K562 (cell line): ENCODE measurements at regions not wholly inside any gene's neighbourhood (a gene's known extent, or its start where the extent isn't known, plus 50 kb on each side); places are given as distances from the start of the nearest gene placed in this dataset.
A peak's percentile ranks its signal among the peaks of the same experiment; 100 is the strongest.

ENCODE experiments used
- ATAC-seq: fragments of 200-7000 bp; cut with Tn5 transposase; 3 replicates; pipeline ENCODE4 v1.9.1; 2020; ENCODE audit warnings: moderate library complexity
- BruUV-seq: library from RNA; stranded (reverse); fragments of 400-500 nt; replicated peaks from 2 replicates; lab custom pipeline; 2021; lab: Mats Ljungman, UMichigan
- CTCF ChIA-PET: fragments of 300-600 bp; formaldehyde crosslinking; extraction: SDS; loops from one replicate; lab custom pipeline; 2021; ENCODE audit warnings: low intra/inter-chr PET ratio; lab: Yijun Ruan, JAX
- POLR2A ChIA-PET: fragments of 300-600, 350-650 bp; sonication (Branson Sonifier 250); formaldehyde crosslinking; extraction: SDS; loops from one replicate; lab custom pipeline; 2021; ENCODE audit warnings: antibody characterized with exemption, inconsistent platforms; lab: Yijun Ruan, JAX
- DNase-seq, 4 experiments: peaks; one replicate each; pipeline versions ENCODE4 v3.0.0 to v3.0.0-alpha.2; 2011 to 2018; ENCODE audit warnings: low spot score in 3 of 4, mixed read lengths in 3 of 4; ENCODE audit errors: extremely low read depth in 1 of 4
- FAIRE-seq: peaks from 2 replicates; lab custom pipeline; 2011; peaks lifted over from hg19 to GRCh38; lab: Jason Lieb, UNC
- H2AFZ ChIP-seq: 2 replicates; pipeline ENCODE4 v1.6.0; 2011; ENCODE audit warnings: low read depth, low read length, control low read depth, inconsistent platforms
- H3K27ac ChIP-seq: fragments of 200-600 bp; 3 replicates; pipeline ENCODE4 v1.8.0; 2011; ENCODE audit warnings: low read depth, mild to moderate bottlenecking, control low read depth, inconsistent platforms, low read length, moderate library complexity, mixed read lengths; ENCODE audit errors: extremely low read depth
- H3K27me3 ChIP-seq, 2 experiments: fragments of 300-600 bp in 1 of 2; 2 replicates in 1 of 2; 3 replicates in 1 of 2; pipeline versions ENCODE4 v1.6.0 to v1.8.0; 2011; ENCODE audit warnings: inconsistent platforms in 2 of 2, low read length in 2 of 2, mild to moderate bottlenecking in 1 of 2, mixed read lengths in 1 of 2, moderate library complexity in 1 of 2; ENCODE audit not compliant: control insufficient read depth in 2 of 2, insufficient read depth in 2 of 2
- H3K36me3 ChIP-seq: fragments of 300-600 bp; 3 replicates; pipeline ENCODE4 v1.8.0; 2011; ENCODE audit warnings: mild to moderate bottlenecking, low read length, inconsistent platforms; ENCODE audit not compliant: control insufficient read depth, insufficient read depth
- H3K4me1 ChIP-seq, 2 experiments: fragments of 200-600 bp in 1 of 2; replicated peaks in 1 of 2; 2 replicates in 1 of 2; 3 replicates in 1 of 2; pipeline versions ENCODE4 v1.5.1 to v1.8.0; 2011; ENCODE audit warnings: inconsistent platforms in 2 of 2, low read length in 2 of 2, mild to moderate bottlenecking in 1 of 2, mixed read lengths in 1 of 2, moderate library complexity in 1 of 2; ENCODE audit not compliant: control insufficient read depth in 2 of 2, insufficient read depth in 2 of 2
- H3K4me2 ChIP-seq: 2 replicates; pipeline ENCODE4 v1.6.1; 2011; ENCODE audit warnings: low read length, control low read depth, inconsistent platforms, mixed read lengths; ENCODE audit not compliant: insufficient read depth
- H3K4me3 ChIP-seq: fragments of 200-600 bp; sonication (generic), shearing (Covaris generic); 2 replicates; pipeline ENCODE4 v1.5.1; 2016; ENCODE audit warnings: control low read depth, inconsistent platforms
- H3K79me2 ChIP-seq: fragments of 200-600 bp; 3 replicates; pipeline ENCODE4 v1.8.0; 2011; ENCODE audit warnings: low read length, inconsistent platforms; ENCODE audit not compliant: control insufficient read depth, insufficient read depth
- H3K9ac ChIP-seq, 2 experiments: 2 replicates each; pipeline versions ENCODE4 v1.6.0 to v1.6.1; 2011; ENCODE audit warnings: low read depth in 2 of 2, low read length in 2 of 2, control low read depth in 1 of 2, inconsistent platforms in 1 of 2, mild to moderate bottlenecking in 1 of 2, mixed read lengths in 1 of 2; ENCODE audit not compliant: insufficient read depth in 1 of 2
- H3K9me1 ChIP-seq: one replicate; pipeline ENCODE4 v1.6.0; 2011; ENCODE audit warnings: inconsistent platforms, mild to moderate bottlenecking, low read length, moderate library complexity; ENCODE audit not compliant: control insufficient read depth, insufficient read depth
- H3K9me3 ChIP-seq: replicated peaks from 2 replicates; pipeline ENCODE4 v1.5.1; 2011; ENCODE audit warnings: low read depth, low read length, inconsistent platforms; ENCODE audit not compliant: control insufficient read depth, insufficient read depth
- H4K20me1 ChIP-seq: replicated peaks from 2 replicates; pipeline ENCODE4 v1.6.1; 2011; ENCODE audit warnings: low read length, inconsistent platforms, mixed read lengths; ENCODE audit not compliant: control insufficient read depth, insufficient read depth
- E2F4 ChIP-seq: sonication (generic); formaldehyde crosslinking; IDR thresholded peaks from 2 replicates; pipeline ENCODE4 v1.8.0; 2022; ENCODE audit warnings: mild to moderate bottlenecking, low read depth, missing genetic modification reagents
- ESRRB ChIP-seq: fragments of 250-450 bp; sonication (Bioruptor Pico); IDR thresholded peaks from 2 replicates; pipeline ENCODE4 v1.5.0; 2020; ENCODE audit warnings: mild to moderate bottlenecking, moderate library complexity, borderline replicate concordance
- FOXK2 ChIP-seq, 2 experiments: fragments of 450-650 bp; IDR thresholded peaks in 1 of 2; conservative IDR thresholded peaks in 1 of 2; 2 replicates each; pipeline ENCODE4 v1.6.1; 2016; ENCODE audit warnings: low read depth in 2 of 2, mild to moderate bottlenecking in 1 of 2
- FOXP4 ChIP-seq: sonication (generic); formaldehyde crosslinking; IDR thresholded peaks from 2 replicates; pipeline ENCODE4 v1.8.0; 2022; ENCODE audit warnings: mild to moderate bottlenecking, missing genetic modification reagents, borderline replicate concordance
- GABPB2 ChIP-seq: fragments of 250-450 bp; sonication (Bioruptor Pico); conservative IDR thresholded peaks from 2 replicates; pipeline ENCODE4 v1.5.1; 2021; ENCODE audit warnings: mild to moderate bottlenecking
- MBD1 ChIP-seq: fragments of 250-450 bp; sonication (Bioruptor Pico); IDR thresholded peaks from 2 replicates; pipeline ENCODE4 v1.8.0; 2022; ENCODE audit warnings: inconsistent platforms
- PHF20 ChIP-seq: fragments of 450-650 bp; IDR thresholded peaks from 2 replicates; pipeline ENCODE4 v1.6.1; 2018; ENCODE audit not compliant: partially characterized antibody
- PHF21A ChIP-seq: fragments of 450-650 bp; IDR thresholded peaks from 2 replicates; pipeline ENCODE4 v1.6.1; 2017; ENCODE audit warnings: low read depth, borderline replicate concordance
- POLR2G ChIP-seq: fragments of 200-400 bp; formaldehyde crosslinking; IDR thresholded peaks from 2 replicates; pipeline ENCODE4 v1.6.1; 2017; ENCODE audit warnings: low read depth, mild to moderate bottlenecking, antibody characterized with exemption, low read length, moderate library complexity
- RAD21 ChIP-seq, 2 experiments: fragments of 250-450 bp in 1 of 2; fragments of 450-650 bp in 1 of 2; sonication (Bioruptor Pico) in 1 of 2; formaldehyde crosslinking in 1 of 2; IDR thresholded peaks in 1 of 2; conservative IDR thresholded peaks in 1 of 2; 2 replicates each; pipeline versions ENCODE4 v1.4.0 to v1.8.0; 2020 to 2022; ENCODE audit warnings: mild to moderate bottlenecking in 2 of 2, moderate library complexity in 1 of 2
- RBM15 ChIP-seq: fragments of 200-400 bp; formaldehyde crosslinking; IDR thresholded peaks from 2 replicates; pipeline ENCODE4 v1.6.1; 2018; ENCODE audit warnings: mild to moderate bottlenecking, low read length, moderate library complexity; ENCODE audit not compliant: insufficient read depth
- RBM25 ChIP-seq: fragments of 200-400 bp; formaldehyde crosslinking; IDR thresholded peaks from 2 replicates; pipeline ENCODE4 v1.6.1; 2018; ENCODE audit warnings: low read length, low read depth, moderate library complexity; ENCODE audit not compliant: severe bottlenecking
- TBP ChIP-seq: optimal IDR thresholded peaks from 2 replicates; pipeline ENCODE3; 2011; ENCODE audit warnings: low read depth, low read length, improper control_type of control experiment
- THAP12 ChIP-seq: fragments of 250-450 bp; sonication (Bioruptor Pico); IDR thresholded peaks from 2 replicates; pipeline ENCODE4 v1.9.0; 2021; ENCODE audit warnings: mild to moderate bottlenecking, inconsistent platforms
- XRCC5 ChIP-seq: fragments of 200-400 bp; formaldehyde crosslinking; IDR thresholded peaks from 2 replicates; pipeline ENCODE4 v1.6.1; 2017; ENCODE audit warnings: low read depth, mild to moderate bottlenecking, low read length
- WGBS: fragments of 100-300 bp; shearing (Covaris generic); methylation state at CpG from one replicate; pipeline ENCODE4 v1.1.6; 2016; ENCODE audit warnings: low coverage, mixed read lengths; ENCODE audit not compliant: insufficient coverage; ENCODE audit errors: missing lambda C conversion rate; 5-methylcytosine and 5-hydroxymethylcytosine counted together
- in situ Hi-C: fragments of 300-500 bp; cut with MboI; formaldehyde crosslinking; loops from 4 replicates; pipeline ENCODE4 v1.15.0; 2018; ENCODE audit warnings: inconsistent platforms, mixed read lengths
- intact Hi-C: fragments of 100-400 bp; cut with micrococcal nuclease; formaldehyde crosslinking; loops from 2 replicates; pipeline ENCODE4 v1.14.2; 2022

GRCh38 chr9:94166976-94167346 lies 82.7 kb downstream of the PTPDC1 start:
- Histone ChIP-seq H3K9ac (peak overlapping the region; percentile 93 to 98), H3K9me3 (no peaks in the 10 kb centered on the region), H3K4me2 (peak overlapping the region; percentile 86), H3K27me3 (no peaks in the 10 kb centered on the region), H3K4me1 (peaks cover 7 to 15% of the 10 kb centered on the region in 2 experiments; a peak in 4 of 5 replicates), H2AFZ (no peak overlapping the region), H3K27ac (peak overlapping the region; percentile 90), H3K36me3 (peaks cover 46% of the 10 kb centered on the region), H3K79me2 (peaks cover 52% of the 10 kb centered on the region), H4K20me1 (peaks cover 23% of the 10 kb centered on the region), H3K4me3 (peak overlapping the region; percentile 68), H3K9me1 (no peaks in the 10 kb centered on the region)
- in situ Hi-C loops (no loop called here), intact Hi-C loops (loop anchor here (2.0 to 5.0 kb wide), 5 partner anchors 46 to 155 kb away; partner anchors contain the start of gene PTPDC1)
- FAIRE-seq = no peak
- POLR2A ChIA-PET = interaction anchor here (1.0 to 1.1 kb wide), 5 partner anchors 34 to 153 kb away, joined by 3 read pairs; no protein-coding TSS in a partner anchor
- no peak for DNase-seq
- CTCF ChIA-PET = no interaction called here
- 0% methylated on average over 15 of the region's 23 CpGs for WGBS
- ATAC-seq = peak; percentile 42
- no TSS peak for BruUV-seq
- peak; percentile 69 for TF ChIP-seq POLR2G
- TF ChIP-seq XRCC5 = no peak
- TF ChIP-seq RAD21 (CRISPR knock-in tag; conservative IDR thresholded peaks at IDR 0.05 in 1 of 2, IDR thresholded peaks at IDR 0.05 in 1 of 2) = no peak
- no peak for TF ChIP-seq RBM15
- peak; percentile 46 for TF ChIP-seq TBP
- no peak for TF ChIP-seq THAP12 (CRISPR knock-in tag)
- no peak for TF ChIP-seq PHF20
- TF ChIP-seq ESRRB (CRISPR knock-in tag) = no peak
- 0 out of 4 replicates have a peak, but pooled peaks of 1 of the 2 experiments have one; percentile 30 for TF ChIP-seq FOXK2 (conservative IDR thresholded peaks at IDR 0.05 in 1 of 2, IDR thresholded peaks at IDR 0.05 in 1 of 2; ENCODE audit: low read depth in 2 of 2)
- no peak for TF ChIP-seq MBD1 (CRISPR knock-in tag)
- TF ChIP-seq RBM25 = no peak
- no peak for TF ChIP-seq E2F4 (CRISPR knock-in tag)
- no peak for TF ChIP-seq FOXP4 (CRISPR knock-in tag)
- no peak for TF ChIP-seq PHF21A
- TF ChIP-seq GABPB2 (CRISPR knock-in tag) = no peak
